SKM-1 (cell line): ENCODE measurements at regions not wholly inside any gene's neighbourhood (a gene's known extent, or its start where the extent isn't known, plus 50 kb on each side); places are given as distances from the start of the nearest gene placed in this dataset.
"Not testable (repeated sequence)": the region's sequence is repeated elsewhere in the genome, so short reads cannot be mapped to it uniquely, and the experiment has no call there.

Source experiments
- DNase-seq: peaks from one replicate; lab custom pipeline; 2025; ENCODE audit not compliant: unreplicated experiment; lab: John Stamatoyannopoulos, UW

DNA sequence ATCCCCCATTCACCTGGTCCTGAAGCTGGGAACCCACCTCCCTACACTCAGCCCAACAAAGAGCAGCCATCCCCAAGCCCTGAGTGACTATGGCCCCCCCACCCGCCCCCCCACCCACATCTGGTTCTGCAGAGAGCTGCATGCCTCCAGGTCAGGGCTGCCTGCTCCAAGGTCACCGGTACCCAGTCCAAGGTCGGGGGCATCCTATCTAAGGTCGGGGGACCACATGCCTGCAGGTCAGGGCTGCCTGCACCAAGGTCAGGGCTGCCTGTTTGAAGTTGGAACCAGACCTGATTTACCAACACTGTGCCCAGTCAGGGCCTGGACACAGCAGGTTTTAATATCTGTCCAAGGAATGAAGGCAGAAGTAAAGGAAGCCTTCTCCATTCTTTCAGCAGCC, 66.1 kb upstream of the GPC1 start:
- DNase-seq = no peak

GRCh38 chr2:240369801-240370585, 65.5 kb upstream of the GPC1 start:
- no peak for DNase-seq

- DNase-seq = no peak
Observed at GRCh38 chr2:240371129-240372000, 64.1 kb upstream of the GPC1 start.

DNA sequence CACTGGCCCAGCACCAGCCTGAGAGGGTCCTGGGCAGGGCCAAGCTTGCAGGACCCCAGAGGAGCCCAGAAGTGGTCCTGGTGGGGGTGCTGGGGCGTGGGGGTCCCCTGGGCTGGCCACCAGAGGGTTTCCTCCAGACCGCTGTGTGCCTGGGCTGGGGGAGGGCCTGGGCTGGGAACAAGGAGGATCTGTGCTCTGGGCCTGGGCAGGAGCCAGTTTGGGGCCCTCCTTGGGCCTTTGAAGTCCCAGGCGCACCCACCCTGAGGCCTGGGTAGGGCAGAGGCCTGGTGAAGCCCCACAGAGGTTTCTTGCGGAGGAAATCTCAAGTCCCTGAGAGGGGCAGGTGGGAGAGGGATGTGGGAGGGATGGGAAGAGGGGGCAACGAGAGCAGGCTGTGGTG, 63.4 kb upstream of the GPC1 start:
- no peak for DNase-seq

- no peak for DNase-seq
Observed at GRCh38 chr2:240373289-240373885, 62.1 kb upstream of the GPC1 start.

DNA sequence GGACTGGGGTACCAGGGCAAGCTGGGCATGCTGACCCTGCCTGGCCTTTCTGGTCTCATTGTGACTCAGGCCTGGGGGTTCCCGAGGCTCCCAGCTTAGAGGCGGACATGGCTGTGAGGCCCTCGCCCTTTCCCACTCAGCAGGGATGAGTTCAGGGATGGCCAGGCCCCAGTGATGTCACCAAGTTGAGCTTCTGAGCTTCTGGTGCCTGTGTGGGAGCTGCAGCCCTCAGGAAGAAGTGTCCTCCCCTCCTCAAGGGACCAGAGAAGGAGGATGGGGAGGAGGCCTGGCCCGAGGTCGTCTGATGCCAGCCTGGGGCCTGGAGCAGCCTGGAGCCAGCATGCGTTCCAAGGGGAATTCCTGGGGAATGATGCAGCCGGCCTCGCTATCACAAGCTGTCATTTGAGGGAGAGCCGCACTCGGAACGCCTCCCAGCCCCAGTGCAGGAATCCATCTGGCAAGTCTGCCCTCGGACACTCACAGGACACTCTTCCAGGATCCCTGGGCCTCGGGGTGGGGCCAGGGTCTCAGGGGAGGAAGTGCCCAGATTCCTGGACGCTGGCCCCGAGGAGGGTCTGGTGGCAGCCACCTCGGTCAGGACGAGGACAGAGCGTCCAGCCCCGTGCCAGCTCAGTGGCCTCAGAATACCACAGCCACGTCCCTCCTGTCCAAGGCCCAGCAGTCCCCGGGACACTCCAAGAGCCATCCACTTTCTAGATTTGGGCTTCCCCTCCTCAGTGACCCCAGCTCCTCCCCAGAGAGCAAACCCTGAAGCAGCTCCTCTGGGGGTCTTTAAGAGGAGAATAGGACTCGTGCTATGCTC, 61.2 kb upstream of the GPC1 start:
- DNase-seq = no peak

DNA sequence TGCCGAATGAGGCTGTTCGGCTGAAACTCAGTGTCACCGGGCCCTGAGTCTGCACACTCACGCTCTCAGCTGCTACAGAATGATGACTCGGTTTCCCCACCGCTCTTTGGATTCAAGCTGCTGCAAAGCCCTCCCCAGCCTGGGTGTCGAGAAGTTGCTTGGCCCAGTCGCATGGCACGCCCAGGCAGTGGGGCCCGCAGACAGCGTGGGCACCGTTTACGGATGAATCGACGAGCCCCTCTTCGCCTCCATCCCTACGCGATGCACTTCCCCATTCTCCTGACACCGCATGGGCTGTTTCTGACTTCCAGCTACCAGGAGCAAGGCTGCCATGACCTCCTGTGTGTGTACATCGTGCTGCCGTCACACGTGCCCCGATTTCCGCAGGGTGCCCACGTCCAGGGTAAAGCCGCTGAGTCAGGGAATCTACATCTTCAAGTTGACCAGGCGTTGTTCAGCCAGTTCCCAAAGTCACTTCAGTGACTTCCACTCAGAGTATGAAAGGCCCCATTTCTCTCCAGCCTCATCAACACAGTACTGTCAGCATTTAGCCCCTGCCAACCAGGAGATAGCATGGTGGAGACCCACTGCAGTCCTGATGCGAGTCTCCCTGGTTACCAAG, 60.3 kb upstream of the GPC1 start:
- DNase-seq = no peak

DNA sequence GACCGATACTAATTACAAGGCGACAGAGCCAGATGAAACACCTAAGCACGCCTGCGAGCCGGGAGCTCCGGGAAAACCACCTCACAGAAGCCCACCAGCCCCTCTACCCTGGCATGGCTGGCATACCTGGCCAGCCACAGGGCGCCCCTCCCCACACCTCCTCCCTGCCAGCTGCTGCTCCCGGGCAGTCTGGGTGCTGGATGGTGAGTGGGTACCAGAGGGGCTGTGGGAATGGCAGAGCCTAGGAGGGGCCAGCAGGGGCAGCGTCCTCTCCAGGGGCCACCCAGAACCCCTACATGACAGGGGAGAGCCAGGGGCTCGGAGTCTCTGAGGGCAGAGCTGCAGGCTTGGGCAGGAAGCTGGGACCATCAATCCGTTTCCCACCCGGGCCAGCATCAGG, 58.7 kb upstream of the GPC1 start:
- no peak for DNase-seq

DNA sequence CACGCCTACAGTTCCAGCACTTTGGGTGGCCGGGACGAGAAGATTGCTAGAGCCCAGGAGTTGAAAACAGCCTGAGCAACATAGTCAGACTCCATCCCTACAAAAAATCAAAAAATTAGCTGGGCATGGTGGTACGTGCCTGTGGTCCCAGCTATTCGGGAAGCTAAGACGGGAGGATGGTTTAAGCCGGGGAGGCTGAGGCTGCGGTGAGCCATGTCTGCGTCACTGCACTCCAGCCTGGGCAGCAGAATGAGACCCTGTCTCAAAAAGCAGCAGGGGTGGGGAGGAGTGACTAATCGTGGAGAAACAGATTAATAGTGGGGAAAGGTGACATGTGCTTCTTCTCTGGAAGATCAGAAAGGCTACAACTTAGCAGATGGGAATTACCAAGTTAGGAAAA, 58.1 kb upstream of the GPC1 start:
- DNase-seq = no peak

- DNase-seq = no peak
Observed at GRCh38 chr2:240379089-240379636, 56.3 kb upstream of the GPC1 start.

DNA sequence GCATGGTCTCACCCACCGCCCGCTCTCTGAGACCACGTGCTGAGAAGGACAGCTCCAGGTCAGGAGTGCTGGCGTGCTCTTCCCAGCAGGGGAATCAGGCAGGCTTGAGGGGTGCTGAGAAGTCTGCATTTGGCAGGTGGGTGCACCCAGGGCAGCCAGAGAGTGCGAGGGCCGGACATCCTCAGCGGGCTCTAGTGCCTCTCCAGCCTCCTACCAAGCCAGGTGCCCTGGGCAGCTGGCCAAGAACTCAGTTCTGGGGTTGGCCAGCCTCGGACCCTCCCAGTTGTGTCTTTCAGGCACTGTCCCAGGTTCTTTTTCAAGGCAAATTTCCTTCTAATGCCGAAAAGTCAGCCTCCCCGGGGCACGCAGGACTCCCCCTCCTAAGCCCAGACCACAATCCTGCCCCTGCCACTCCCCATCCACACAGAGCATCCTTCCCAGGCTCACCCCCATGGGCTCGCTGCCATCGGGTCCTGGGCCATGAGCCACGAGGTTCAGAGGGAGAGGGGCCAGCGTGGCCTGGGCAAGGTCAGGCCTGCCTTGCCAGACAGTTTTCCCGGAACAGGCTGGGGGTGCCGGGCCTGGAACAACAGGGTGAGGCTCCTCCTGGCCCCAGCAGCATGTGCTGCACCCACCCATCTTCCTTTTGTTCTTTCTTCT, 52.2 kb upstream of the GPC1 start:
- no peak for DNase-seq

DNA sequence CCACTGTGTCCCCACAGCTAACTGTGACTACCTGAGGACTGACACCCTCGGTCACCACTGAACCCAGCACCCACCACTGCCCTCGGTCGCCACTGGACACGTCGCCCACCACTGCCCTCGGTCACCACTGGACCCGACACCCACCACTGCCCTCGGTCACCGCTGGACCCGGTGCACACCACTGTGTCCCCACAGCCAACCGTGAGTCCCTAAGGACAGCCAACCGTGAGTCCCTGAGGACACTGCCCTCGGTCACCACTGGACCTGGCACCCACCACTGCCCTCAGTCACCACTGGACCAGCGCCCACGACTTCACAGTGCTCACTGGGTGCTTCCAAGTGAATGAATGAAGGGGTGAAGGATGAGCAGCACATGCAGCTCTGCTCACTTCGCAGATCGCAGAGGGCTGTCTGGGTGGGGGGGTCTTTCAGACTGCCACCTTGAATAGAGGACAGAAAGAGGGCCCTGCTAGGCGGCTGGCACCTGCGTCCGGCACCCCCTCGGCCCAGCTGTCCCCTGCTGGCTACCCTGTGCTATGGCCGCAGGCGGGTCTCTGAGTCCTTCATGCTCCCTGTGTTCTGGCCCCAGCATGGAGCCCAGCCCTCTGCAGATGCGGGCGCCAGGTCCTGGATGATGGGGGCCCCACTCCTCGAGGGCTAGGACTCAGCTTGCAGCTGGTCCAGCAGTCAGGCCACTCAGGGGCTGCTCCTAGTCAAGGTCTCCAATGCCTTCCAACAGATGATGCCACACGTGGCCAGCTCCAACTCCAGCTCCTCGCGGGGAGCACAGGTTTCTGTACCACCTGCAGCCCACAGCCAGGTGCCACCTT, 51.4 kb upstream of the GPC1 start:
- no peak for DNase-seq

GRCh38 chr2:240384711-240385450, 50.6 kb upstream of the GPC1 start:
- DNase-seq = no peak

DNA sequence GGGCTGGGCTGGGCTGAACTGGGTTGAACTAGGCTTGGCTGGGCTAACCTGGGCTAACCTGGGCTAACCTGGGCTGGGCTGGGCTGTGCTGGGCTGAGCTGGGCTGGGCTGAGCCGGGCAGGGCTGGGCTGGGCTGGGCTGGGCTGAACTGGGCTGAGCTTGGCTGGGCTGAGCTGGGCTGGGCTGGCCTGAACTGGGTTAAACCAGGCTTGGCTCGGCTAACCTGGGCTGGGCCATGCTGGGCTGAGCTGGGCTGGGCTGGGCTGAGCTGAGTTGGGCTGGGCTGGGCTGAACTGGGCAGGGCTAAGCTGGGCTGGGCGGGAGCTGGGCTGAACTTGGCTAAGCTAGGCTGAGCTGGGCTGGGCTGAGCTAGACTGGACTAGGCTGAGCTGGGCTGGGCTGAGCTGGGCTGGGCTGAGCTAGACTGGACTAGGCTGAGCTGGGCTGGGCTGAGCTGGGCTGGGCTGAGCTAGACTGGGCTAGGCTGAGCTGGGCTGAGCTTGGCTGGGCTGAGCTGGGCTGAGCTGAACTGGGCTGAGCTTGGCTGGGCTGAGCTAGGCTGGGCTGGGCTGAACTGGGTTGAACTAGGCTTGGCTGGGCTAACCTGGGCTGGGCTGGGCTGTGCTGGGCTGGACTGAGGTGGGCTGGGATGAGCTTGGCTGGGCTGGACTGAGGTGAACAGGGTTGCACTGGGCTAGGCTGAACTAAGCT, 49.9 kb upstream of the GPC1 start:
- DNase-seq = not testable (repeated sequence)
